A549 (cell line): ENCODE measurements at regions not wholly inside any gene's neighbourhood (a gene's known extent, or its start where the extent isn't known, plus 50 kb on each side); places are given as distances from the start of the nearest gene placed in this dataset.

Experiments
- ATAC-seq, 2 experiments: fragments of 200-7000 bp in 1 of 2; fragments of >200 bp in 1 of 2; cut with Nextera tagmentation in 1 of 2; cut with Tn5 transposase in 1 of 2; 3 replicates each; pipeline versions ENCODE4 v1.8.0 to v1.9.1; 2018 to 2020; ENCODE audit warnings: mild to moderate bottlenecking in 1 of 2, moderate library complexity in 1 of 2
- CTCF ChIA-PET: fragments of 300-600 bp; sonication (Branson Sonifier 250); formaldehyde crosslinking; extraction: SDS; loops from one replicate; lab custom pipeline; 2021; ENCODE audit warnings: antibody characterized with exemption, inconsistent platforms; lab: Yijun Ruan, JAX
- POLR2A ChIA-PET: fragments of 350-600 bp; formaldehyde crosslinking; extraction: SDS; loops from one replicate; lab custom pipeline; 2021; ENCODE audit warnings: antibody characterized with exemption, inconsistent platforms; lab: Yijun Ruan, JAX
- DNase-seq, 2 experiments: peaks; one replicate each; pipeline versions ENCODE4 v3.0.0 to v3.0.0-alpha.2; 2011 to 2016; ENCODE audit warnings: low read depth in 1 of 2, low spot score in 1 of 2
- FAIRE-seq: peaks from 2 replicates; lab custom pipeline; 2011; peaks lifted over from hg19 to GRCh38; lab: Jason Lieb, UNC
- H3K27ac ChIP-seq, 2 experiments: fragments of >200 bp; sonication (Bioruptor Twin); formaldehyde crosslinking; 3 replicates each; pipeline ENCODE4 v1.5.1; 2016 to 2017
- H3K4me1 ChIP-seq: fragments of >200 bp; sonication (Bioruptor Twin); formaldehyde crosslinking; 3 replicates; pipeline ENCODE4 v1.6.1; 2016
- H3K4me2 ChIP-seq: fragments of >200 bp; sonication (Bioruptor Twin); formaldehyde crosslinking; 3 replicates; pipeline ENCODE4 v1.6.1; 2016
- H3K4me3 ChIP-seq: fragments of >200 bp; sonication (Bioruptor Twin); formaldehyde crosslinking; 3 replicates; pipeline ENCODE4 v1.5.1; 2016
- H3K9me3 ChIP-seq: fragments of >200 bp; sonication (Bioruptor Twin); formaldehyde crosslinking; 3 replicates; pipeline ENCODE4 v1.6.1; 2016
- BHLHE40 ChIP-seq: IDR thresholded peaks from 2 replicates; pipeline ENCODE4 v1.6.1; 2012; ENCODE audit warnings: low read depth, low read length, inconsistent platforms
- CBX8 ChIP-seq: fragments of 200-600 bp; sonication (generic); IDR thresholded peaks from 2 replicates; pipeline ENCODE4 v1.6.1; 2016
- EHF ChIP-seq: fragments of 250-450 bp; sonication (Bioruptor Pico); IDR thresholded peaks from 2 replicates; pipeline ENCODE4 v1.5.0; 2020; ENCODE audit warnings: mild to moderate bottlenecking
- EHMT2 ChIP-seq: fragments of 200-600 bp; sonication (generic); IDR thresholded peaks from 2 replicates; pipeline ENCODE4 v1.6.1; 2016; ENCODE audit warnings: antibody characterized with exemption, low read depth, mild to moderate bottlenecking, moderate library complexity
- EP300 ChIP-seq, 2 experiments: fragments of >200 bp; sonication (Bioruptor Twin); formaldehyde crosslinking; IDR thresholded peaks; 2 replicates in 1 of 2; 3 replicates in 1 of 2; pipeline ENCODE4 v1.6.1; 2016 to 2017
- FOSL2 ChIP-seq, 2 experiments: fragments of 450-650 bp in 1 of 2; fragments of >200 bp in 1 of 2; sonication (Bioruptor Twin) in 1 of 2; formaldehyde crosslinking; IDR thresholded peaks; 2 replicates each; pipeline versions ENCODE4 v1.5.0 to v1.6.1; 2016 to 2020; ENCODE audit warnings: mild to moderate bottlenecking in 1 of 2, moderate library complexity in 1 of 2
- GATA3 ChIP-seq: IDR thresholded peaks from 2 replicates; pipeline ENCODE4 v1.6.1; 2012; ENCODE audit warnings: borderline replicate concordance
- HDAC2 ChIP-seq: fragments of 200-600 bp; sonication (generic); IDR thresholded peaks from 2 replicates; pipeline ENCODE4 v1.6.1; 2016
- JUNB ChIP-seq: fragments of >200 bp; sonication (Bioruptor Twin); formaldehyde crosslinking; IDR thresholded peaks from 2 replicates; pipeline ENCODE4 v1.6.1; 2016
- NPAS2 ChIP-seq: fragments of 250-450 bp; sonication (Bioruptor Pico); IDR thresholded peaks from 2 replicates; pipeline ENCODE4 v1.8.0; 2022; ENCODE audit warnings: mild to moderate bottlenecking, moderate library complexity, borderline replicate concordance
- POLR2AphosphoS2 ChIP-seq: conservative IDR thresholded peaks from 2 replicates; pipeline ENCODE4 v1.6.1; 2012; ENCODE audit warnings: low read length, improper control_type of control experiment, inconsistent platforms
- RARB ChIP-seq: fragments of 250-450 bp; sonication (Bioruptor Pico); IDR thresholded peaks from 2 replicates; pipeline ENCODE4 v1.8.0; 2021; ENCODE audit warnings: mild to moderate bottlenecking, moderate library complexity
- TFCP2L1 ChIP-seq: fragments of 250-450 bp; sonication (Bioruptor Pico); IDR thresholded peaks from 2 replicates; pipeline ENCODE4 v1.5.0; 2021; ENCODE audit warnings: mild to moderate bottlenecking
- ZC3H11A ChIP-seq: fragments of 450-650 bp; IDR thresholded peaks from 2 replicates; pipeline ENCODE4 v1.6.1; 2014; ENCODE audit warnings: antibody characterized with exemption, mild to moderate bottlenecking
- WGBS: methylation state at CpG from one replicate; pipeline ENCODE4 v1.1.6; 2017; ENCODE audit errors: missing lambda C conversion rate; 5-methylcytosine and 5-hydroxymethylcytosine counted together
- TF ChIP-seq, protein P1 (sequence below): fragments of >200 bp; sonication (Bioruptor Twin); formaldehyde crosslinking; IDR thresholded peaks from 3 replicates; pipeline ENCODE4 v1.6.1; 2016
- TF ChIP-seq, protein P2 (sequence below): fragments of >200 bp; sonication (Bioruptor Twin); formaldehyde crosslinking; IDR thresholded peaks from 3 replicates; pipeline ENCODE4 v1.5.1; 2016
- TF ChIP-seq, protein P3 (sequence below): IDR thresholded peaks from 2 replicates; pipeline ENCODE4 v1.6.1; 2012
- TF ChIP-seq, protein P4 (sequence below): fragments of 200-600 bp; sonication (generic); IDR thresholded peaks from 2 replicates; pipeline ENCODE4 v1.6.1; 2016; ENCODE audit warnings: antibody characterized with exemption, mild to moderate bottlenecking, moderate library complexity

DNA sequence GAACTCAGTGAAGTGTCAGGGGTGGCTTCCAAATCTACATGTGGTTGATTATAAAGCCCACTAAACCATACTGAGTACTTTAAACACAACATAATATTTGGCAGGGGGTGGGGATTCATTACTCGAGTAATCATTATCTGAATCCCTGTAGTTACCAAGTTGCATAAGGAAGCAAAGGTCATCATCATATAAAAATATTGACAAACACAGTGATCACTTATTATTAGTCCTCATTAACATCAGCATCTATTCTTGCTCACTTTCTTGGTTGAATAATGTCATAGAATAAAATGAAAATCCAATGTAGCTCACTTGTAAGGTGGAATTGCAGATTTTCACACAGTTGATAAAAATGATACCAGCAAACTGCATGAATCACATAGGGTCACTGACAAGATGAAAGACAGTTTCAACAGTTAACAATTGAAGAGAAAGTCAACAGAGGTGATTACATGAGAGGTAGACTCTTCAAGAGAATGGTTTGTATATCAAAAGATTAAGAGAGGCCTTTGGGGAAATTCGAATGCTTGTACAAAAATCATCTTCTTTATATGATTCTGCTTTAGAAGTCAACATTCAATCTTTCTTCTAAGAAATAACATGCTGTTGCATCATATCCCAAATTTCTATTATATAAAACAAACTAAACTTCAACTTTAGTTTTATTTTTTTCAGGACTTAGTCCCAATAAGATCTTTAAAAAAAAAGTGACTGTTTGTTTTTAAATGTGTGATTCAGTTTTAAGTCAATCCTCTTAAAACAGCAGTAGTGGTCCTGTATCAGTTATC lies 185.5 kb upstream of the KLF14 start:
- FAIRE-seq = no peak
- peak overlapping the region; percentile 18; the same call in 1 of the 3 replicates for H3K4me3 ChIP-seq
- ChIA-PET CTCF (interaction anchor here (0.9 to 2.0 kb wide), 4 partner anchors 16 to 848 kb away, joined by 3 to 7 read pairs (median 4); no protein-coding TSS in a partner anchor), POLR2A (no interaction called here)
- peak overlapping the region; percentile 85 to 93 for H3K27ac ChIP-seq
- H3K4me1 ChIP-seq = peaks cover 100% of the 10 kb centered on the region
- H3K9me3 ChIP-seq = no peaks in the 10 kb centered on the region
- WGBS = 5% methylated on average over 2 of the region's 2 CpGs
- no peak for ATAC-seq
- TF ChIP-seq FOSL2 (IDR thresholded peaks at IDR 0.05) (no peak), FOSL2 (CRISPR knock-in tag; IDR thresholded peaks at IDR 0.05) (peak; percentile 22; the same call in 1 of the 2 replicates), TFCP2L1 (CRISPR knock-in tag) (no peak), GATA3 (peak; percentile 15; the same call in 1 of the 2 replicates), JUNB (0 out of 2 replicates have a peak, but pooled peaks have one; percentile 14), NPAS2 (CRISPR knock-in tag) (no peak), BHLHE40 (no peak), EP300 (IDR thresholded peaks at IDR 0.05) (peak in 1 of 2 experiments; percentile 39; a peak in 1 of 5 replicates), CBX8 (no peak), HDAC2 (no peak), POLR2AphosphoS2 (no peak)
- TF ChIP-seq, protein P1, sequence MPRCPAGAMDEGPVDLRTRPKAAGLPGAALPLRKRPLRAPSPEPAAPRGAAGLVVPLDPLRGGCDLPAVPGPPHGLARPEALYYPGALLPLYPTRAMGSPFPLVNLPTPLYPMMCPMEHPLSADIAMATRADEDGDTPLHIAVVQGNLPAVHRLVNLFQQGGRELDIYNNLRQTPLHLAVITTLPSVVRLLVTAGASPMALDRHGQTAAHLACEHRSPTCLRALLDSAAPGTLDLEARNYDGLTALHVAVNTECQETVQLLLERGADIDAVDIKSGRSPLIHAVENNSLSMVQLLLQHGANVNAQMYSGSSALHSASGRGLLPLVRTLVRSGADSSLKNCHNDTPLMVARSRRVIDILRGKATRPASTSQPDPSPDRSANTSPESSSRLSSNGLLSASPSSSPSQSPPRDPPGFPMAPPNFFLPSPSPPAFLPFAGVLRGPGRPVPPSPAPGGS = no peak
- TF ChIP-seq, protein P2, sequence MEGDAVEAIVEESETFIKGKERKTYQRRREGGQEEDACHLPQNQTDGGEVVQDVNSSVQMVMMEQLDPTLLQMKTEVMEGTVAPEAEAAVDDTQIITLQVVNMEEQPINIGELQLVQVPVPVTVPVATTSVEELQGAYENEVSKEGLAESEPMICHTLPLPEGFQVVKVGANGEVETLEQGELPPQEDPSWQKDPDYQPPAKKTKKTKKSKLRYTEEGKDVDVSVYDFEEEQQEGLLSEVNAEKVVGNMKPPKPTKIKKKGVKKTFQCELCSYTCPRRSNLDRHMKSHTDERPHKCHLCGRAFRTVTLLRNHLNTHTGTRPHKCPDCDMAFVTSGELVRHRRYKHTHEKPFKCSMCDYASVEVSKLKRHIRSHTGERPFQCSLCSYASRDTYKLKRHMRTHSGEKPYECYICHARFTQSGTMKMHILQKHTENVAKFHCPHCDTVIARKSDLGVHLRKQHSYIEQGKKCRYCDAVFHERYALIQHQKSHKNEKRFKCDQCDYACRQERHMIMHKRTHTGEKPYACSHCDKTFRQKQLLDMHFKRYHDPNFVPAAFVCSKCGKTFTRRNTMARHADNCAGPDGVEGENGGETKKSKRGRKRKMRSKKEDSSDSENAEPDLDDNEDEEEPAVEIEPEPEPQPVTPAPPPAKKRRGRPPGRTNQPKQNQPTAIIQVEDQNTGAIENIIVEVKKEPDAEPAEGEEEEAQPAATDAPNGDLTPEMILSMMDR = no peak
- TF ChIP-seq, protein P3, sequence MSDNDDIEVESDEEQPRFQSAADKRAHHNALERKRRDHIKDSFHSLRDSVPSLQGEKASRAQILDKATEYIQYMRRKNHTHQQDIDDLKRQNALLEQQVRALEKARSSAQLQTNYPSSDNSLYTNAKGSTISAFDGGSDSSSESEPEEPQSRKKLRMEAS = 0 out of 2 replicates have a peak, but pooled peaks have one; percentile 8
- DNase-seq = no peak
- H3K4me2 ChIP-seq = peak overlapping the region; percentile 96

DNA sequence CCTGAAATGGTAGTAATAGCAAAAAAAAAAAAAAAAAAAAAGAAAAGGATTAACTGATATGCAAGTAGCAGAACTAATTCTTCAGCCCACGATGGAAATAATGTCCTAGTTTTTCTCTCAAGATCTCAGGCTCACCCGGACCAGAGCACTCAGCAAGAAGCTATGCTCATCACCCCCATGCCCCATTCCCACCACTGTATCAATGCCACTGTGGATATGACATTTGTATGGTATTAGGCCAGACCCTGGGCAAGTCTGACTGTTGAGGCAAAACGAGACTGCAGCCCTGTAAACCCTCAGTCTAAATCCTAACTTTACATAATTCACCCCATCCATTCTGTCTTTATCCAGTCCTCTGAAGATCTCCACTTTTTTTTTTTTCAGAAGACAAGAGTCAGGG lies 186.1 kb upstream of the KLF14 start:
- WGBS = 20% methylated on average over 3 of the region's 3 CpGs
- no peak for ATAC-seq
- H3K27ac ChIP-seq = peak overlapping the region; percentile 85 to 89
- TF ChIP-seq EHF (CRISPR knock-in tag) (no peak), POLR2AphosphoS2 (no peak), RARB (no peak), ZC3H11A (no peak), FOSL2 (IDR thresholded peaks at IDR 0.05) (no peak), FOSL2 (CRISPR knock-in tag; IDR thresholded peaks at IDR 0.05) (no peak), TFCP2L1 (CRISPR knock-in tag) (no peak), EHMT2 (no peak)
- TF ChIP-seq, protein P4, sequence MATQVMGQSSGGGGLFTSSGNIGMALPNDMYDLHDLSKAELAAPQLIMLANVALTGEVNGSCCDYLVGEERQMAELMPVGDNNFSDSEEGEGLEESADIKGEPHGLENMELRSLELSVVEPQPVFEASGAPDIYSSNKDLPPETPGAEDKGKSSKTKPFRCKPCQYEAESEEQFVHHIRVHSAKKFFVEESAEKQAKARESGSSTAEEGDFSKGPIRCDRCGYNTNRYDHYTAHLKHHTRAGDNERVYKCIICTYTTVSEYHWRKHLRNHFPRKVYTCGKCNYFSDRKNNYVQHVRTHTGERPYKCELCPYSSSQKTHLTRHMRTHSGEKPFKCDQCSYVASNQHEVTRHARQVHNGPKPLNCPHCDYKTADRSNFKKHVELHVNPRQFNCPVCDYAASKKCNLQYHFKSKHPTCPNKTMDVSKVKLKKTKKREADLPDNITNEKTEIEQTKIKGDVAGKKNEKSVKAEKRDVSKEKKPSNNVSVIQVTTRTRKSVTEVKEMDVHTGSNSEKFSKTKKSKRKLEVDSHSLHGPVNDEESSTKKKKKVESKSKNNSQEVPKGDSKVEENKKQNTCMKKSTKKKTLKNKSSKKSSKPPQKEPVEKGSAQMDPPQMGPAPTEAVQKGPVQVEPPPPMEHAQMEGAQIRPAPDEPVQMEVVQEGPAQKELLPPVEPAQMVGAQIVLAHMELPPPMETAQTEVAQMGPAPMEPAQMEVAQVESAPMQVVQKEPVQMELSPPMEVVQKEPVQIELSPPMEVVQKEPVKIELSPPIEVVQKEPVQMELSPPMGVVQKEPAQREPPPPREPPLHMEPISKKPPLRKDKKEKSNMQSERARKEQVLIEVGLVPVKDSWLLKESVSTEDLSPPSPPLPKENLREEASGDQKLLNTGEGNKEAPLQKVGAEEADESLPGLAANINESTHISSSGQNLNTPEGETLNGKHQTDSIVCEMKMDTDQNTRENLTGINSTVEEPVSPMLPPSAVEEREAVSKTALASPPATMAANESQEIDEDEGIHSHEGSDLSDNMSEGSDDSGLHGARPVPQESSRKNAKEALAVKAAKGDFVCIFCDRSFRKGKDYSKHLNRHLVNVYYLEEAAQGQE = no peak
- peaks cover 100% of the 10 kb centered on the region for H3K4me1 ChIP-seq
- no peaks in the 10 kb centered on the region for H3K9me3 ChIP-seq
- no peak for FAIRE-seq
- ChIA-PET POLR2A (no interaction called here), CTCF (interaction anchor here (0.9 to 4.7 kb wide), 5 partner anchors 13 to 849 kb away, joined by 3 to 45 read pairs (median 9); no protein-coding TSS in a partner anchor)
- DNase-seq = no peak
- peak overlapping the region; percentile 96 for H3K4me2 ChIP-seq
- no peak overlapping the region for H3K4me3 ChIP-seq
